Cardiac fibroblast (primary cell): ENCODE measurements at regions not wholly inside any gene's neighbourhood (a gene's known extent, or its start where the extent isn't known, plus 50 kb on each side); places are given as distances from the start of the nearest gene placed in this dataset.

Experiments
- DNase-seq, 2 donors: peaks; one replicate each; pipeline versions ENCODE4 v3.0.0 to v3.0.0-alpha.2; 2010; ENCODE audit warnings: low read depth in 2 of 2
- H3K4me3 ChIP-seq, 2 donors: replicated peaks in 1 of 2; 1 replicate in 1 of 2; 2 replicates in 1 of 2; pipeline ENCODE4 v1.5.1; 2011; ENCODE audit warnings: low read depth in 2 of 2, low read length in 2 of 2, mild to moderate bottlenecking in 2 of 2, moderate library complexity in 1 of 2
- CTCF ChIP-seq: IDR thresholded peaks from one replicate; pipeline ENCODE4 v1.5.1; 2011; ENCODE audit warnings: low read depth, mild to moderate bottlenecking, low read length, inconsistent platforms

- no peak overlapping the region for H3K4me3 ChIP-seq
- DNase-seq, result peak in 1 of 2 donors; percentile 13
- TF ChIP-seq CTCF, result no peak
Measured at GRCh38 chr11:119832202-119832935, 103.4 kb upstream of the NECTIN1 start.

- no peak overlapping the region for H3K4me3 ChIP-seq
- no peak for DNase-seq
- no peak for TF ChIP-seq CTCF
Measured at GRCh38 chr11:119831011-119831410, 102.0 kb upstream of the NECTIN1 start.

GRCh38 chr11:119830400-119830799 lies 101.4 kb upstream of the NECTIN1 start:
- no peak for DNase-seq
- H3K4me3 ChIP-seq, result no peak overlapping the region
- TF ChIP-seq CTCF, result no peak

GRCh38 chr11:119829402-119829801 lies 100.4 kb upstream of the NECTIN1 start:
- TF ChIP-seq CTCF, result no peak
- DNase-seq, result no peak
- H3K4me3 ChIP-seq, result no peak overlapping the region

- no peak for TF ChIP-seq CTCF
- no peak overlapping the region for H3K4me3 ChIP-seq
- DNase-seq, result no peak
Measured at GRCh38 chr11:119828819-119829218, 99.8 kb upstream of the NECTIN1 start.

GRCh38 chr11:119828006-119828405 lies 99.0 kb upstream of the NECTIN1 start:
- no peak for DNase-seq
- no peak overlapping the region for H3K4me3 ChIP-seq
- no peak for TF ChIP-seq CTCF

- TF ChIP-seq CTCF, result no peak
- no peak overlapping the region for H3K4me3 ChIP-seq
- DNase-seq, result no peak
Measured at GRCh38 chr11:119827113-119827512, 98.1 kb upstream of the NECTIN1 start.
